HT-29 (cell line): ENCODE measurements at regions not wholly inside any gene's neighbourhood (a gene's known extent, or its start where the extent isn't known, plus 50 kb on each side); places are given as distances from the start of the nearest gene placed in this dataset.
"Not testable (repeated sequence)": the region's sequence is repeated elsewhere in the genome, so short reads cannot be mapped to it uniquely, and the experiment has no call there.

Experiments used
- DNase-seq: peaks from one replicate; pipeline ENCODE4 v3.0.0-alpha.2; 2015; ENCODE audit warnings: low spot score

GRCh38 chr6:12609751-12610150 lies 106.8 kb upstream of the PHACTR1 start:
- no peak for DNase-seq

GRCh38 chr6:12610862-12611261 lies 105.7 kb upstream of the PHACTR1 start:
- no peak for DNase-seq

- no peak for DNase-seq
Observed at GRCh38 chr6:12613811-12614210, 102.8 kb upstream of the PHACTR1 start.

GRCh38 chr6:12614456-12614855 lies 102.1 kb upstream of the PHACTR1 start:
- DNase-seq: no peak

- no peak for DNase-seq
Observed at GRCh38 chr6:12618296-12618695, 98.3 kb upstream of the PHACTR1 start.

GRCh38 chr6:12621754-12622153 lies 94.8 kb upstream of the PHACTR1 start:
- DNase-seq: no peak

GRCh38 chr6:12622566-12622965 lies 94.0 kb upstream of the PHACTR1 start:
- DNase-seq: no peak

- no peak for DNase-seq
Observed at GRCh38 chr6:12624142-12624837, 92.3 kb upstream of the PHACTR1 start.

- no peak for DNase-seq
Observed at GRCh38 chr6:12627053-12627452, 89.5 kb upstream of the PHACTR1 start.

- no peak for DNase-seq
Observed at GRCh38 chr6:12628327-12628726, 88.2 kb upstream of the PHACTR1 start.

- DNase-seq: not testable (repeated sequence)
Observed at GRCh38 chr6:12633746-12634145, 82.8 kb upstream of the PHACTR1 start.

- DNase-seq: no peak
Observed at GRCh38 chr6:12635375-12635774, 81.2 kb upstream of the PHACTR1 start.

GRCh38 chr6:12635813-12636212 lies 80.8 kb upstream of the PHACTR1 start:
- DNase-seq: no peak

- no peak for DNase-seq
Observed at GRCh38 chr6:12636336-12636735, 80.2 kb upstream of the PHACTR1 start.

- peak; percentile 76 for DNase-seq
Observed at GRCh38 chr6:12637960-12638641, 78.5 kb upstream of the PHACTR1 start.

- no peak for DNase-seq
Observed at GRCh38 chr6:12640438-12640837, 76.1 kb upstream of the PHACTR1 start.

- DNase-seq: not testable (repeated sequence)
Observed at GRCh38 chr6:12641785-12642184, 74.8 kb upstream of the PHACTR1 start.

GRCh38 chr6:12645941-12646340 lies 70.6 kb upstream of the PHACTR1 start:
- DNase-seq: no peak

- no peak for DNase-seq
Observed at GRCh38 chr6:12648171-12648570, 68.4 kb upstream of the PHACTR1 start.

- no peak for DNase-seq
Observed at GRCh38 chr6:12649325-12649724, 67.2 kb upstream of the PHACTR1 start.

- DNase-seq: no peak
Observed at GRCh38 chr6:12653486-12653885, 63.1 kb upstream of the PHACTR1 start.

GRCh38 chr6:12654107-12654506 lies 62.5 kb upstream of the PHACTR1 start:
- no peak for DNase-seq

GRCh38 chr6:12654514-12654913 lies 62.1 kb upstream of the PHACTR1 start:
- DNase-seq: no peak
